HuH-7.5 (cell line): ENCODE measurements at regions not wholly inside any gene's neighbourhood (a gene's known extent, or its start where the extent isn't known, plus 50 kb on each side); places are given as distances from the start of the nearest gene placed in this dataset.

ENCODE experiments used
- DNase-seq: peaks from one replicate; pipeline ENCODE4 v3.0.0; 2011; ENCODE audit warnings: low spot score

GRCh38 chr14:49240383-49240782, 345.8 kb downstream of the RPS29 start:
- no peak for DNase-seq

DNA sequence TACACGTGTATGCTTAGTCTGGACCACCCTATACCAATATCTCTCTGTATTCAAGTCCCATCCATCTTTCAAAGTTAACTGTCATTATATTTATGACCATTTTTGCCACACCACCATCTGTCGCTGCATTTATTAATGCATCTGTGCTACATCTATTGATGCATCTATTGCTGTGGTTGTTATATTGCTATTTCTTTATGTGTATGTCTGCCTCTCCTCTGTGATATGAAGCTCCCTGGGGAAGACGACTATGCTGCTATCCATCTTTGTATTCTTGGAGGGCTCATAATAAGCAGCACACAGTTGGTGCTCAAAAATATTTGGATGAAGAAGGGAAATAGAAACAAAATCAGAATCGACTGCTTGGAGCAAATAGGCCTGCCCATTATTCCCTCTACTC, 357.6 kb downstream of the RPS29 start:
- no peak for DNase-seq

DNA sequence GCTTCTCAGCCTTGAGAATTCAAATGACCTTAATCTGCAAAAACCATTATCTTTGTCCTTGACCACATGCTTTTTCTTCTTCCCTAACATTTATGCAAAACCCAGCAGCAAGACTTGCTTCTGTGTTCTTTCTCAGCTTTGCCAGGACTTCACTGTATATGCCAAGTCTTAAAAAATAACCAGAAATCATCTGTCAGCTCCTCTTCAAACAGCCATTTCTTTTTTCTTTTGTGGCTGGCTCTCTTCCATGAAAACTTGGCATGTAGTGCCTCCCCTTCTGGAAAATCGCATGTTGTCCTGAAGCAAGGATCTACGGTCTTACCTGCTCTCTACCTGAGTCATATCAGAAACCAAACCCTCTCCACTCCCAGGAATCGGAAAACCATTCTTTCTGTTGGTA, 364.9 kb downstream of the RPS29 start:
- no peak for DNase-seq

DNA sequence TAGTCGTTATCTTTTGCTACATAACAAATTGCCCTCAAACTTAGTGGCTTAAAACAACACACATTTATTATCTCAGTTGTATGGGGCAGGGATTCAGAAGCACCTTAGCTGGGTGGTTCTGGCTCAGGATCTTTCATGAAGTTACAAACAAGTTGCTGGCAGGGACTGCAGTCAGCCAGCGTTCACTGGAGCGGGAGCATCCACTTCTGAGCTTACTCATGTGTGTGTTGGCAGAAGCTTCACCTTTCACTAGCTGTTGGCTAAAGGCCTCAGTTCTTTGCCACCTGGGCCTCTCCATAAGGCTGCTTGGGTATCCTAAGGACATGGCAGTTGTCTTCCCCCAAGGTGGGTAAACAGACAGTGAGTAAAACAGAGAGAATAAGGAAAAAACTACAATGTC, 365.7 kb downstream of the RPS29 start:
- DNase-seq, result no peak

DNA sequence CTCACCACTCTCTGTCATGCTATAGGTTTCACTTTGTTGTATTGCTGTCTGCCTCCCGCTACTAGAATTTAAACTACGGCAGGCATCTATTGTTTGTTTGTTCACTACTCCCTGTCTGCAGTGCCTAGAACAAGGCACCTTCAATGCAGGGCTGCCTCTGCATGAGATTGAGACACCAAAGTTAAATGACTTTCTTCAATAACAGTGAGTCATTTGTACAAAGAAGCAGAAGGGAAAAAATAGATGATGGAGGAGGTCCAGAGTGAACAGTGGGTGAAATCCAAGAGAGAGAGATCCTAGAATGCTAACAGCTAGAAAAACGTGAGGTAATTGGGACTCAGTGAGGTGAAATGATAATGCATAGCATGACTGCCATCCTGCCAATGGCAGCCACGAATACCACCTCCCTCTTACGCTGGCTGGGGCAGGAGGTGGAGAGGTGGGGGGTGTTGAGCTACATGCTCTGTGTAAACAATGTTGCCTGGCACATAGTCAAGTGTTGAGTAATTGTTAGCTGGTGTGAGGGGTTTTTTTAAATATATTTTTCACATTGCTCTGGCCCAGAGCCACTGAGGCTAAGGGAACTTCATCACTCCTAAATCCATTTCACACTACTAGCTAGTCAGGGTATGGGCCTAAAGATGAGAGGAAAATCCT, 367.6 kb downstream of the RPS29 start:
- DNase-seq, result no peak

DNA sequence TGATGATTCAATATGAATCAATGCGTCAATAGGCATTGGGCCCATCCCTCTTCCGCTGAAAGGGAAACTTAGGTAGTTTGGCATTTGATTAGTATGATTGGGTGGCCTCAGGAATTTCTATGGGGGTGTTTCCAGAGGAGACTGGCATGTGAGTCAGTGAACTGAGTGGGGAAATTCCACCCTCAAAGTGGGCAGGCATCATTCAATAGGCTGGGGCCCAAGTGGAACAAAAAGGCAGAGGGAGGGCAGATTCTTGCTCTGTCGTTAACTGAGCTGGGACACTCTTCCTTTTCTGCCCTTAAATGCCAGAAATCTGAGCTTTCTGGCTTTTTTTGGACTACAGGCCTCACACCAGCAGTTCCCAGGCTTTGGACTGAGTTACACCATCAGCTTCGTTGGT, 373.5 kb downstream of the RPS29 start:
- DNase-seq, result no peak

GRCh38 chr14:49209416-49209815, 376.8 kb downstream of the RPS29 start:
- no peak for DNase-seq

DNA sequence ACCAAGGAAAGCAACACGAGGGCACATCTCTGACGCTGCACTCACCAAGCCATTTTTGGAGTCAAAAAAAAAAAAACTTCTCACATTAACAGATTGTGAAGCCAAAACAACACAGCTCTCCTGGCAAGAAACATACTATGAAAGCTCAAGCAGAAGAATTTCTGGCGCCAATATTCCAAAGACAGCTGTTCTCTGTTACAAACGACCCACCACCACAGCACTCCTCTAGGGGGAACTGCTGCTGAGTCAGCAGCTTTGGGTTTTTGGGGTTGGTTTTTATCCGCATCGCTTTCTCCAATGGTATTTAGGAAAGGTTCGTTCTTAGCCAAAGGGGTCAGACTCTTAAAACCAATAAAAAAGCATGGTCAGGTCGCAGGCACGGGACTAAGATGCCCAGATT, 379.4 kb downstream of the RPS29 start:
- no peak for DNase-seq

GRCh38 chr14:49203676-49204075, 382.5 kb downstream of the RPS29 start:
- no peak for DNase-seq

DNA sequence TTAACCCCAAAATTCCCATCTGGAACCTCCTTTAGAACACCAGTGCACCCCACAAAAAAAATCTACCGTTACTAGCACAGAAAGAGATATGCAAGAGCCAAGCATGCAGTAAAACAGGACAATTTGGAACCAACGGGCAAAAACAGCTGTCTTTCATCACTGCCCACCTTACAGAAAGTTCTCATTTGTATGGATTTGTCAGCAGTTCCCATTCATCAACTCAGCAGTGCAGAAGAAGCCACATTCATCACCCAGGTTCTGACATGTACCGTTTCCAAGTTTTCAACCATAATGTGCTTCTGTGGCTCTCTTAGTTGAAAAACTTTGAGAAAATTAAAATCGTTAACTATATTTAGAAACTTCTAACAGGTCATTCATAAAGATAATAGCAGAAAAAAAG, 387.0 kb downstream of the RPS29 start:
- DNase-seq, result no peak

DNA sequence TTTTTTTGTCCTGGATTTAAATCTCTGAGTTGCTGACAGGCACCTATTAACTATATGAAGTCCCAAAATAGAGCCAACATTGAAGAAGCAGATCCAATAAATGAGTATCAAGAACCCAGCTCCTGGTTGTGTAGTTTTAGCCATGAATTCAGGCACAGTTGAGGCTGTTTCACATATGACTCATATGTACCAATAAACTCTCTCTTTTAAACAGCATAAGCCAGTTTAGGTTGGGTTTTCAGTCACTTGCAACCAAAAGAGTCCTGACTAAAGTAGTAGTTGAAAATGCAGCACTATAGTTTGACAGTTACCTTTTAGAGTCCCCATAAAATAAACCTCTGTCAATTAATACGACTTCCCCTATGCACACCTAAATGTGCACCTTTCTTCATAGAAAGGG, 389.9 kb downstream of the RPS29 start:
- no peak for DNase-seq

DNA sequence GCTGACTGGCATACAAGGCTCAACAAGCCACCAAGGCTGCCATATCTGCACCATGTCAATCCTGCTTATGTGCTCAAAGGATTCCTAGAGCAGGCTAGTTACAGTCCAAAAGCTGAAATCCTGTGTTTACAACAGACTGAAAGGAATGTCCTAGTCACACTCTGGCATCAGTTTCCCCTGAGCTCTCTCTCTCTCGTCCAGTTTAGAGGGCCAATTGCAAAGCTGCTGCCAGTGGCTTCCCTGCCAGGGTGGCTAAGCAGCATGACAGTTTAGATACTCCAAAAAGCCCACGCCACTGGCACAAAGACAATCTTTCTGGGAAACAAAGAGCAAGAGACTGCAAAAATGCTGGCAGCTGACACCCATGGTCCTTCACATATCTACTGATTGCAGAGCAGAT, 392.1 kb downstream of the RPS29 start:
- no peak for DNase-seq

DNA sequence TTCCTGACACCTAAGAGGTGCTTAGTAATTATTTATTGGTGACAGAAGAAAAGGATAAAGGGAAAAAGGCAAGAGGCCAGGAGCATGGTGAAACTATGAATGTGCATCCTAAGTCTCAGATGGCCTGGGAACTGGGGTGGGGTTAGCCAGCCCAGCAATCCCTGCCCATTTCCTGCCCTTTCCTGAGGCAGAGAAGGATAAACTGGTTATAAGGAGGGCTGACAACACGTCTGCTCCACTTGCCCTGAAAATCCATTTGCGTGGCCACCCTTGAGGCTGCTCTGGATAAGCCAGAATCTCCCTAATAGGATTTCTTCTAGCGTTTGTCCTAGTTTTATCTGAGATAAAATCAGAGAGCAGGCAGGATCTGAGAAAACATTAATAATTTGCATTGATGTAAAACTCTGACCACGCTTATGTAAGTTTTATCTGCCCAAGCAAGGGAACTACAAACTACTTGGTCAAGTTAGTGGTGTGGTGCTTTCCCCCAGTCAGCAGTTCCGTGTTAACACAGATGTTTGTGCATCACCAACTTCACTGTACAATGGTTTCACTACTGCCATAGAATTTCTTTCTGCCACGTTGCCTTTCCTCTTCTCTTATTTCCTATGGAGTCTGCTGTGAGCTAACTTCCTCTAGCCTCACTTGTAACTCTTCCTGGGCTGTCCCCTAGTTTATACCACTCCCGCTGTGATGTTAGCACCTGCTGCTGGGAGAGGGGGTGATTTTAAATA, 392.7 kb downstream of the RPS29 start:
- DNase-seq, result no peak

DNA sequence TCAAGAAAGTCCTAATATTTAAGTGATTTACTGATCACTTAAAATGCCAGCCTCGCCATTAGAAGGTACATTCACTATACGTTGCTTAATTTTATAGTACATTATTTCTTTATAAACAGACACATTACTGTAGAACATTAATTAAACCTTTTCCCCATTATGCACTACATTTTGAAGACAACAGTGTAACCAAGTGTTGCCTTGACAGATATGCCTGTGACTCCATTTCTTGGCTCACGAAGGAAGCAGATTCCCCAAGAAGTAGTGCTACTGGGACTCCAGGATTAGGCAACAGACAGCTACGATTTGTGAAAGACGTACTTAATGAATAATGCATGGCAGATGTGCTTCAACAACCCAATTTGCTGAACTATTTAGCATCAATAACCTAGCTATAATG, 394.8 kb downstream of the RPS29 start:
- no peak for DNase-seq

DNA sequence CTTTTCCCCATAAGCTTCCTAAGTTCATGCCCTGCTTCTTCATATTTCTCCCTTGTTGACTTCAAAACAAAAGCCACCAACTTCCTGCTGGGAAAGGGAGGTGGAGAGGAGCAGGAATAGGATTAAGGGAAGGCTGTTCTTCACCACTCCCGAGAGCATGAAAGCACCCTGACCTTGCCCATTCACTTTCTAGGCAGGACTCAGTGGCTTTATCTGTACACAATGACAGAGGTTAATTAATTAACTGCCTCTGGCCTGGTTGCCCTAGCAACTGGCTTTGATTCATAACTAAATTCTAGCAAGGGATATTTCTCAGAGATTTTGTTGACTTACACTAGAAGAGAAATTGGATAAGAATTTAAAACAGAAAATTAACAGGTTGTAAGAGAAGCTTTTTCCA, 396.8 kb downstream of the RPS29 start:
- no peak for DNase-seq

- DNase-seq, result no peak
Observed at GRCh38 chr14:49187799-49188198, 398.4 kb downstream of the RPS29 start.

- DNase-seq, result peak; percentile 16
Observed at GRCh38 chr14:49173765-49174373, 412.3 kb downstream of the RPS29 start.

DNA sequence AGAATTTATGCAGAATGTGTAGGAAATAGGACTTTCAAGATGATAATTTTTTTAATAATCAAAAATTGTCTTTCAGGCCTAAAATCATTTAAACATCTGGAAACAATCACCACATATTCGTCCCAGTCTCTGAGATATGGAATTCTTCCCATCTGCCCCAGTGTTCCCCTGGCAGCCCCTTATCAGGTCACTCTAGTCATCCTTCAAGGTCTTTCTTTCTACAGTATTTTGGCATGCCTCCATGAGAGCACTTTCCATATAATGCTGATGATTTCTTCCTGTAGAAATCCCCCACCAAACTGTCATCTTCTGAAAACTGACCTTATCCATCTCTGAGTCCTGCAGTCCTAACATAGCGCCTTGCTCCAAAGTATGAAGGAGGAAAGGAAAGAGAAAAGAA, 422.1 kb downstream of the RPS29 start:
- DNase-seq, result no peak

DNA sequence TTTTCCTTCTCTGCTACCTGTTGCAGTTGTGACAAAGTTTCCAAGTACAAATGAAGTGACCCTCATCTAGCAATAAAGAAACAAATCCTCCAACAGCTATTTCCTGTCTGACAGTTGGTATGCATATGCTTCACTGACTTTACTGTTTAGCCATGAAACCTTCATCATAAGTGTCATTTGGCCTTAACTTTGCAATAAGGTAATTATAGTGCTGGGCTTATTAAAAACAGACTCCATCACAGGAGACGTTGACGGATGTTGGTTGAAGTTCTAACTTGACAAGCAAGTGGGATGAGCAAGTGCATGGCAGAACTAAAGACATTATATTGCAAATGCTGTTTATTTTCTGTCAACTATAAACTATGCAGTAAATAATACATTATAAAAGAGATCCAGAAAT, 425.2 kb downstream of the RPS29 start:
- no peak for DNase-seq

GRCh38 chr14:49159081-49159480, 427.1 kb downstream of the RPS29 start:
- DNase-seq, result no peak

- DNase-seq, result no peak
Observed at GRCh38 chr14:49139593-49139992, 446.6 kb downstream of the RPS29 start.

DNA sequence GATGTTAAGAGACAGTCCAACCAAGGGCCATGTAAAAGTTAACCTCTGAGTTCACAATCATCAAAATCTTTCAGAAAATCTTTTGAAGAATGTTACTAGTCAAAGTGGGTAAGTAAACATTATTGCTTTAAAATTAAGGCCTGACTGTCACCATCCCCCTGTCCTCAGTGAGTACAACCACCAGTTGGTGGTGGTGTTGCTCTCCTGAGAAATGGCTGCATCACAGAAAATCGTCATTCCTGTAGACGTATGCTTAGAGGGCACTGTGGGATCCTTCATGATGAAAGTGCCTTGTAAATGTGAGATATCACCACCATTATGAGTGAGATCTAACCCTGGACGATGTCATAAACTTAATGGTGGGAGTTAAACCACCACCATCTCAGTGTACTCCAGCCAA, 451.2 kb downstream of the RPS29 start:
- DNase-seq, result no peak

GRCh38 chr14:49121246-49121645, 464.9 kb downstream of the RPS29 start:
- DNase-seq, result no peak
